Stimulated activated CD4-positive, alpha-beta T cell treated with anti-CD3 and anti-CD28 coated beads, Interleukin-2, amount 100 ng/mL, for 24 hours (primary cell): ENCODE measurements at regions not wholly inside any gene's neighbourhood (a gene's known extent, or its start where the extent isn't known, plus 50 kb on each side); places are given as distances from the start of the nearest gene placed in this dataset.

Experiments
- DNase-seq, 2 donors: peaks; one replicate each; pipeline ENCODE4 v3.0.0-alpha.2; 2020

GRCh38 chr4:23741681-23742191 lies 148.1 kb downstream of the PPARGC1A start:
- no peak for DNase-seq

GRCh38 chr4:23737571-23737970 lies 152.3 kb downstream of the PPARGC1A start:
- DNase-seq, result no peak

GRCh38 chr4:23736466-23736865 lies 153.4 kb downstream of the PPARGC1A start:
- no peak for DNase-seq

GRCh38 chr4:23734000-23734399 lies 155.8 kb downstream of the PPARGC1A start:
- no peak for DNase-seq

GRCh38 chr4:23733476-23733875 lies 156.4 kb downstream of the PPARGC1A start:
- DNase-seq, result no peak

DNA sequence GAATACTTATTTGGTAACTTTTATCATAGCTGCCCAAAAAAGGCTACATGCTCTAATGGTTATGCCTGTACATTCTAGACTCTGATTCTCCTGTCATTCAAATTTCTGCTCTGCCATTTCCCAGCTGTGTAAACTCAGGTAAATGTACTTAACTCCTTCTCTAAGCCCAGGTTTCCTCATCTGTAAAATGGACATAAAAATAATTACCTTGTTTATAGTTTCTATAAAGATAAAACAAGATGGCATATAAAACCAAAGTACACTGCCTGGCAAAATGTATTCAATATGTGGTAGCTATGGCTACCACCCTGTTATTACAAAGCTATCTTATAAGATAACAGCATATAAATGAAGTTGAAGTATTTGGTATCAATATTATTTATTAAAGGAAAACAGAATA lies 158.8 kb downstream of the PPARGC1A start:
- no peak for DNase-seq

- no peak for DNase-seq
Observed at GRCh38 chr4:23728971-23729370, 160.9 kb downstream of the PPARGC1A start.

DNA sequence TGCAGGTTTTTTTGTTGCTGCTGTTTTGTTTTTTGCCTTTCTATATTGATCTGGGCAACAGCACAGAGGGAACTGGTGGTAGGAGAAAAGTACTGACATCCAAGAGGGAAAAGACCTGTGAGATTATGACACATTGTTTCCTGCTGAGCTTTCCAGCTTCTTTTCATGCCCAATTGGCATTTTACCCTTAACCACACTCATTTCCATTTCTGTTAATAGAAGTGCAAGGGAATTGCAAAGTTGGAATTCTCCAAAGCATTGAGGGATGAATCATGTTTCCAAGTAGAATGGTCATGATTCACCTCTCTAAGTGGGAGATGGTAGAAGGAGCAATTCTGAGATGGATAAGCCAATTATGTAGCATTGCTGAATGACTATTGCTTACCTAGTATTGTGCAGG lies 161.5 kb downstream of the PPARGC1A start:
- no peak for DNase-seq

DNA sequence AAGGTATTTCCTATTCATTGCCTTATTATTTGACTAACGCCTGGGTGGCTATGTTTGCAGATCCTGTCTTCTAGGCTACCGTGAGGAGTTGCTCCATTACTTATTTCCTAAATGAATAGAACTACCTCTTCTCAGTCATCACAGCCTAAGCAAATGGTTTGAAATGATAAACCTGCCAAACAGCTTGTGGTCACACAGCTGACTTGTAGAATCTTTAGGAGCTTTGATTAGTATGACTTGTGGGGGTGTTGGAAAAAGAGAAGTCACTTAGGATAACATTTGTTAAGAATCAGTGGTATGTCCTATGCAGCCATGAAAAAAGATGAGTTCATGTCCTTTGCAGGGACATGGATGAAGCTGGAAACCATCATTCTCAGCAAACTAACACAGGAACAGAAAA lies 169.3 kb downstream of the PPARGC1A start:
- DNase-seq, result no peak

DNA sequence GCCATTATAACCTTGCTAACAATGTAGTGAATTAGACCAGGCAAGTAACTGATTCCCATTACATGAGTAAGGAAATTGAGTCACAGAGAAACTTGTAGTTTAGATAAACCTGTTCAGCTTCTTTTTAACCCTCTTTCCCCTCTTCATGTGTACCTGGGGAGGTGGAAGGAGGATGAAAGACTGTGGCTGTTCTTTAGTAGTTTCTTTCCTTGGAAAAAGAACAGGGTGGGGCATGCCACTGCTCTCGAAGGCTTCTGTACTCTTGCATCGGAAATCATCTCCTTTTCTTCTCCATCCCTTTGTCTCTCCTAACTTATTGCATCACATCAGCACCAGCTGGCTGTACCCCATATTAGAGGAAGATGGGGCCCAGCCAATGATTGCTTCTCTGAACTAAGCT lies 171.4 kb downstream of the PPARGC1A start:
- DNase-seq, result no peak

DNA sequence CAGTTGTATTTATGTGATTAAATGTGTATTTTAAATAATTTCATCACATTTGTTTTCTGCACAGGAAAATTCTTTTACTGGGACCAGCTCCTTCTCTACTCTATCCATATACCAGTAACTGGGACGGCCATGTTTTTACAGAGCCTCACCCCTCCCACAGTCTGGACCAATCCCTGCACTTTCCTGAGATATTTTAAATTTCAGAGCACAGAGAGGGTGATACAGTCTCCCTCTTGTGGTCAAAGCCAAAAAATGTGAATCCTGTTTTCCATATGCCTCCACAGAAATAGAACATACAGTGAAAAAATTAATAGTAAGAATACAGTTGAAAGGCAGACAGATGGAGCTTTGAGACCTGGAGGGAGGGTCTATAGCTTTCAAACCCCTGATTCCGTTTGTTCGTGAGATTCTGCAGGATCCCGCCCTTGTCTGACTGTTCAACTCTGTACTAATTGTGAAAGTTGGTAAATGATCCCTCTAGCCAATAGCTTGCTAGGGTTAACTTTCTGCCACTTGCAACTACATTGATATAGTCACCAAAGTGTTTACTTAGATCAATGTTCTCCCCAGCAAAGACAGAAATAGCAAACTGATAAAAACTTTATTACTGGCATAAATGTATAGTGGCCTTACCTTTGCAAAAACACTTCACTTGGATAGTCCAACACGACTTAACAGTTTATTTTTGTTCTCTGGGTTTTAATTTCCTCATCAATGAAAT lies 172.2 kb downstream of the PPARGC1A start:
- DNase-seq, result no peak

- DNase-seq, result no peak
Observed at GRCh38 chr4:23710298-23710697, 179.5 kb downstream of the PPARGC1A start.

DNA sequence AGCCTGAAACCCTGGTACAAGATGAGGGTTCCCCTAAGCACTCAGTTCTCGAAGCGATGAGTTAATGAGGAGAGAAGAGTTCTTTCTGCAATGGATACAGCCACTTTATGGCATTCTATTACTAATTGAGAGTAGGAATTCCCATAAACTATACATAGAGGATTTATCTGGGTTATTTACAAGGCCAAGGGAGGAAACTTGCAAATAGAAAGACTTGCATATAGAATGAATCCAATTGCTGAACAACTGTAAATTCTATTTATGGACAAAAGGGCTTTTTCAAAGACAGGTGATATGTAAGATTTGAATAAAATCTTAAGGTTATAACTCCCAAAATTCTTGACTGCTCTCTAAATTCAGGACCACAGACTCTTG lies 182.2 kb downstream of the PPARGC1A start:
- no peak for DNase-seq

DNA sequence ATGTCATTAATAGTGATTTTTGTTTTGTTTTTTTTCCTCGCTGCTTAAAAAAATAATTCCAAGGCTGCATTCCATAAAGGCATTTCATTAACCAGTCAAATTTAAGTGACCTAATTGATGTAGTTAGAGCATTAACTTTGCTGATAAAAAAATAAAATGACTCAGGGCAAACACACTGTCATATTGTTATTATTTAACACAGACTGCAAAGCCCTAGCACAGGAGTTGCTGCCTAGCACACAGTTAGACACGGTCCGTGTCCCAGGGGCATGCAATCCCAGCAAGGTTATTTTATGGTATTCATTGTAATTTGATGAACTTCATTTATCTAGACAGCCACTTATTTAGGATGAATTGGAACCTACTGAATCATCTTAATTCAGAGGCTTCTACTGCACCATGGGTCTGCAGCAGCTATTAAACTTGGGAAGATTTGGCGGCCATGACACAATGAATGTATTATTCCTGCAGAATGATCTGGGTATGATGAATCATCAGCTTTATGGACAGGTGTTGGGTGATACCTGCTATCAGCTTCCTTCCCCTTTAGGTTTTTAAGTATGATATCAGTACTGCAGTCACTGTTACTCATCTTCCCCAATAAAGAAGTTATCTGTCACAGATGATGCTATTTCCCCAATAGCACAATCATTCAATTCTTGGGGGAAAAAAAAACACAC lies 182.7 kb downstream of the PPARGC1A start:
- no peak for DNase-seq

DNA sequence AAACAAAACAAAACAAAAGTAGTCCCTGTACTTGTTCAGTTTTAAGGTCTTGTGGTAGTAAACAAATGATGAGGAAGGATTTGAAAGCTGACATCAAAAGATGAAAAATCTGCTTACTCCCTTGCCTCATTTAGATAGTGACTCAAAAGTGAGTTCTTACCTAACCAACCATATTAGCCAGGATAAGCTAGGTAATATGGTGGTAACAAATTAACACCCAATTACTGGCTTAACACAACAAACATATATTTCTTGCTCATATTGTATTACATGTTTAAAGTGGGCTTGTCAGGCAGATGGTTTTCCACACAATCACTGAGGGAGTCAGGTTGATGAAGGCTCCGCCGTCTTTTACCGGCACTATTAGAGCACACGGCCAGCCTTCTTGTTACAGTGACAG lies 189.7 kb downstream of the PPARGC1A start:
- no peak for DNase-seq

DNA sequence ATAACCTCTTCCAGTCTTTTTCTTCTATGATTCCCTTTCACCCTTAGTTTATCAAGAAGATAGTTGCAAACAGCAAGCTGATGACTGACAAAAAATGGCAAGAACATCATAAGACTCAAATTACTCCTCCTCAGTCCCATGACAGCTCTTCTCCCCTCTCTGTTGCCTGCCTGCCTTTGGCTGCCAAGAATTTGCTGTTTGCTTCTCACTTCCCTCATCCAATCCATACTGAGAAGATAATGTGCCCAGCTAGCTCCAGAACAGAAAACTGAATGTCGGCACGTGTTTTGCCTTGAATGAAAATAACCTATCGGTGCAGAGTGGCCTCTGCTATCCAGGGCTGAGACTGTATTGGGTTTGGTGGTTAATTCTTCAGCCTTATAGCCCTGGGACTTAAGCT lies 192.1 kb downstream of the PPARGC1A start:
- no peak for DNase-seq

- DNase-seq, result no peak
Observed at GRCh38 chr4:23697001-23697528, 192.8 kb downstream of the PPARGC1A start.

DNA sequence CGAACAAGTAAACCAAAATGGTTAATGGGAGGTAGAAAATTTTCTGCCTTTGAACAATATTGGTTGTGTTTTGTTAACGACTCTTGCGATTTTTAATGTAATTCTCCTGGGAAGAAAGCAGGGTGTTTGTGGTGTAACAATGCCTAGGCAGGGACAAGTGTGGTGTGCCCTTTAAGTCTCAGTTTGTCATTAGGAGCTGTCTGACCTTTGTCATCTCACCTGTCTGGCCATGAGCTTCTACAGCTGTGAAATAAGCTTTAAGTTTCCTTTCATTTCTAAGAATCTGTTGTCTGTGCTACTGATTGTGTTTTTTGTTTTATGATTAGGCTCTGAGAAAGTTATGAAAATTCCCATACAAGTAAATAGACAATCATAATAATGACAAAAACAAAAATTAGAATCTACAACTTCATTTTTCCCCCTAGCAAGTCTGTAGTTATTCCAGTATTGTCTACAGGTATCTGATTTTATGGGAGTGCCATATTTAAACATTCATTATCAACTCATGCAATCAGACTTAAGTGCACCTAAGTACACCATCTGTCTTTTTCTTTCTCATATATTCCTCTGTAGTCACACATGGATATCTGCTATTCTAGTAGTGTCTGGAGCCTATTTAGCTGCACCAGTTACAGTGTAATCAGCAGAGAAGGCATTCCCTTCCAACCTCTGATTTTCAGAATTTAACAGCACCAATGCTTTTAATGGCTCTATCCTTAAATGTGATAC lies 203.5 kb downstream of the PPARGC1A start:
- no peak for DNase-seq

DNA sequence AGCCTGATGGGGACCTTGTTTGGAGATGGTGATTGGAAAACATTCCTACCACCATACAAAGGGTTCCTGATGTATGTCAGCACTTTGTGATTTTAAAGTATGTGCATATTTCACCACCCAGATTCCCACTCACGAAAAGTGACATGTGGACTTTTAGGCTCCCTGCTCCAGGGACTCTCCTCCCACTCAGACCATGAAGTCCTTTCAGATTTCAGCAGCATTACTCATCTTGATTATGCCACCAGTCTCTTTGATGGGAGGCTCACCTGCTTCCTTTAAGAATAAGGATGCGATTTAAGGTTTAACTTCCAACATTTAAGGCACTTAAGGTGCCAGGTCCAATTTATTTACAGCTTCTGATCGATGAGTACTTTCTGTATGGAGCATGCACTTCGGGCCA lies 204.4 kb downstream of the PPARGC1A start:
- DNase-seq, result no peak

DNA sequence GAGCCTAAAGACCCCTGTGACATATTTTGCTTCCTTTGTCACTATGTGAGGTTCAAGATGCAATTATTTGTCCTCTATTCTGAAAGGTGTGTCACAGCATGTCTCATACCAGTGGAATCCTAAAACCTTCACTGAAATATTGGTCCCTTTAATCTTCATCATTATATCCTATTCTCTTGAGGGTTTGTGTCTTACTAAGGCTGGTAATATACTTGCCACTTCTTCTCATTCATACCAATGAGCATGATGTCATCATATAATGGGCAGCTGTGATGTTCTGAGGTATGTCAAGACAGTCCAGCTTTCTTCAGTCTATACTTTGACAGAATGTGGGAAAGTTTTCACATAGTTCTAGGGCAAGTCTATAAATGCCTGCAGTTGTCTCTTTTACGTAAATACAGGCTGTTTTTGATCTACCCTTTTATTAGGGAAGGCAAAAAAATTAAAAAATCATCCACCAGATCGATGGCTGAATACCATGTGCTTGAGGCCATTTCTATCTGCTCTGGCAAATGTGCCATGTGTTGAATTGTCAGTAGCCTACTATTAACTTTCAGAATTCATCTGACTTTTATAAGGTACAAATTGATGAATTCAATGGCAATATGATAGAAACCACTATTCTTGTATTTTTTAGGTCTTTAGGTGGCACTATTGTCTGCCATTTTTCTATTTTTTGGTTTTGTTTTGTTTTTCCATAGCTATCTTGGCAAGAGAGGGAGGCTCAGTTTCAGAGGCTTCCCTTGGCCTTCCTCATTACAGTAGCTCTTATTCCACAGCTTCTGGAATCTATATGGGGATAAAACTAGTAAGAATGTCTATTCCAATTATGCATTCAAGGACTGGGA lies 209.0 kb downstream of the PPARGC1A start:
- no peak for DNase-seq

DNA sequence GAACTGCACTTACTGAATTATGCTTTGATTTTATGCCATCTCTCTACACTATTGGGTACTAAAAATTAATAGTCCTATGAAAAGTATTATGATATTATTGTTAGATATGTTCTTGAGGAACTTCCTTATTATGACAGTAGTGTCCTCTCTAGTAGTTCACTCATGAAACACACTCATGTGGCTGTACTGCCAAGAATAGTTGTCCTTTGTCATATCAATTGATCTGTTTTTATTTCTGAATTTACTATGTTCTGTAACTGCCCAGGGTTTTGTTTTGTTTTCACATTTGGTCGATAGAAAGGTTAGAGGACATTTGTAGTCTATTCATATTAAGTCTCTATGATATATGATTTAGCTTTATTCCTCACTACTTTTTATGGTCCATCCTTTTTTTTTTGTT lies 215.2 kb downstream of the PPARGC1A start:
- no peak for DNase-seq

- DNase-seq, result no peak
Observed at GRCh38 chr4:23667659-23668058, 222.2 kb downstream of the PPARGC1A start.

GRCh38 chr4:23660865-23661264 lies 229.0 kb downstream of the PPARGC1A start:
- DNase-seq, result no peak
